ENCODE measurements at regions not wholly inside any gene's neighbourhood (a gene's known extent, or its start where the extent isn't known, plus 50 kb on each side); places are given as distances from the start of the nearest gene placed in this dataset.
"Not testable (repeated sequence)": the region's sequence is repeated elsewhere in the genome, so short reads cannot be mapped to it uniquely, and the experiment has no call there.

DNA sequence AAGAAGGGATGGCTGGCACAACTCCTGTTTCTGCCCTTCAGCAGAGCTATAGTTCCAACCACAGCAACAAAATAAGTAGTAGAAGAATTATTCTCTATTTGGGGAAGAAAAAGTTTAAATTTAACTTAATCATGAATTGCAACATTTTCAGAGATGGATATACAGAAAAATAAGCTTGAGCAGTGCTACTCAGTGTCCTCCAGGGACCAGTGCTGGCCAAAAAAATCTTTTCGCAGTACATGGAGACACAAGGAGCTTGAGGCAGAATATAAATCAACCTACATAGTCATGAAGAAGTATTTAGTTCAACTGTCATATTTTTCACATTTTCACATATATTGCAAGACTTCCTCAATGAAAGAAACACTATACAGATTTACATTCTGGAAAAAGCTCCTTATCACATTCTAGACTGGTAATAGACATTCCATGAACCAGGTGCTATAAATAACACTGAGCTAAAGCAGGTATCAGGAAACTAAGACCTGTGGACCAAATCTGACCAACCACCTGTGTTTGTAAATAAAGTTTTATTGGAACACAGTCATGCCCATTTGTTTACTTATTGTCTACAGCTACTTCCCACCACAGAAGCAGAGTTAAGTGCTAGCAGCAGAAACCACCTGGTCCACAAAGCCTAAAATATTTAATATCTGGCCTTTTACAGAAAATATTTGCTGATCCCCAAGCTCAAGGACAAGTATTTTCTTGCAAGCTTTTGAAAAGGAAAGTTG is 101.9 kb downstream of the RGS21 start:
- in situ Hi-C loops (cut with HindIII; ENCODE audit: low pct_ligation_motif_present, low pct_unique_long_range_greater_than_20kb, low sequenced_read_pairs) = no loop called here
- DNase-seq = no peak

DNA sequence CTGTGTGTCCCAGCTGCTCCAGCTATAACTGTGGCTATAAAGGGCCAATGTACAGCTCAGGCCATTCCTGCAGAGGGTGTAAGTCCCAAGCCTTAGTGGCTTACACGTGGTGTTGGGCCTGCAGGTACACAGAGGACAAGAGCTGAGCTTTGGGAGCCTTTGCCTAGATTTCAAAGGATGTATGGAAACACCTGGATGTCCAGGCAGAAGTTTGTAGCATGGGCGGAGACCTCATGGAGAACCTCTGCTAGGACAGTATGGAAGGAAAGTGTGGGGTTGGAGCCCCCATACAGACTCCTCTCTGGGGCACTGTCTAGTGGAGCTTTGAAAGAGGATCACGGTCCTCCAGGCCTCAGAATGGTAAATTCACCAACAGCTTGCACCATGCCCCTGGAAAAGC is 113.9 kb downstream of the RGS21 start:
- DNase-seq = no peak
- in situ Hi-C loops (cut with HindIII; ENCODE audit: low pct_ligation_motif_present, low pct_unique_long_range_greater_than_20kb, low sequenced_read_pairs) = no loop called here

- no peak for DNase-seq
- in situ Hi-C loops (cut with HindIII; ENCODE audit: low pct_ligation_motif_present, low pct_unique_long_range_greater_than_20kb, low sequenced_read_pairs) = no loop called here
Measured at GRCh38 chr1:192435704-192436103, 118.9 kb downstream of the RGS21 start.

- DNase-seq = no peak
- in situ Hi-C loops (cut with HindIII; ENCODE audit: low pct_ligation_motif_present, low pct_unique_long_range_greater_than_20kb, low sequenced_read_pairs) = no loop called here
Measured at GRCh38 chr1:192436441-192437078, 119.8 kb downstream of the RGS21 start.

GRCh38 chr1:192438737-192439136 is 121.9 kb downstream of the RGS21 start:
- DNase-seq = no peak
- in situ Hi-C loops (cut with HindIII; ENCODE audit: low pct_ligation_motif_present, low pct_unique_long_range_greater_than_20kb, low sequenced_read_pairs) = no loop called here

DNA sequence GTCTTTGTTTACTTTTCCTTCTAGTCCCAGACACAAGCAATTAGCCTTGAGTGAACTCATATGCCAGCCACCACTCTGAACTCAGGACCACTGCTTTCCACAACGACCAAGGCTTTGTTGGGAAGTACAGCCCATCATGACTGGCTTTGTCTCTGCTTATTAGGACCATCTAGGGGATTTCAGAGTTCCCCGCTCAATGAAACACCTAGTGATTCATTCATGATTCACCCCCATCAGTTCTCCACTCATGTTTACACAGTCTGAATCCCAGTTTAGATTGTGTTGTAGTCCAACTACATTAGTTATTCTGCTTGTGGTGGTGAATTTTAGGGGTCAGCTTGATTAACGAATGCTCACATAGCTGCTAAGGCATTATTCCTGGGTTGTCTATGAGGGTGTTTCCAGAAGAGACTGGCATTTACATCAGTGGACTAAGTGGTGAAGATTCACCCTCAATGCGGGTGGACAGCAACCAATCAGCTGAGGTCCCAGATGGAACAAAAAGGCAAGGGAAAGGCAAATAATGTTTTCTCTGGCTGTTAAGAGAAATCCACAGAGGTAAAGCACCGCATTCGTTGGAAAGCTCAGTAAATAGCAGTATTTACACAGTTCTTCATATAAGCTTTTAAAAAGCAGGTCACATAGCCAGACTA is 122.7 kb downstream of the RGS21 start:
- DNase-seq = peak; percentile 21
- in situ Hi-C loops (cut with HindIII; ENCODE audit: low pct_ligation_motif_present, low pct_unique_long_range_greater_than_20kb, low sequenced_read_pairs) = no loop called here

GRCh38 chr1:192441492-192441891 is 124.7 kb downstream of the RGS21 start:
- DNase-seq = no peak
- in situ Hi-C loops (cut with HindIII; ENCODE audit: low pct_ligation_motif_present, low pct_unique_long_range_greater_than_20kb, low sequenced_read_pairs) = no loop called here

GRCh38 chr1:192442736-192443135 is 125.9 kb downstream of the RGS21 start:
- in situ Hi-C loops (cut with HindIII; ENCODE audit: low pct_ligation_motif_present, low pct_unique_long_range_greater_than_20kb, low sequenced_read_pairs) = no loop called here
- DNase-seq = no peak

GRCh38 chr1:192443616-192444015 is 126.8 kb downstream of the RGS21 start:
- no peak for DNase-seq
- in situ Hi-C loops (cut with HindIII; ENCODE audit: low pct_ligation_motif_present, low pct_unique_long_range_greater_than_20kb, low sequenced_read_pairs) = no loop called here

GRCh38 chr1:192445241-192445640 is 128.4 kb downstream of the RGS21 start:
- DNase-seq = no peak
- in situ Hi-C loops (cut with HindIII; ENCODE audit: low pct_ligation_motif_present, low pct_unique_long_range_greater_than_20kb, low sequenced_read_pairs) = no loop called here

- DNase-seq = peak; percentile 58
- in situ Hi-C loops (cut with HindIII; ENCODE audit: low pct_ligation_motif_present, low pct_unique_long_range_greater_than_20kb, low sequenced_read_pairs) = no loop called here
Measured at GRCh38 chr1:192445839-192446489, 129.2 kb downstream of the RGS21 start.

- DNase-seq = no peak
- in situ Hi-C loops (cut with HindIII; ENCODE audit: low pct_ligation_motif_present, low pct_unique_long_range_greater_than_20kb, low sequenced_read_pairs) = no loop called here
Measured at GRCh38 chr1:192448026-192448578, 127.5 kb upstream of the RGS1 start.

GRCh38 chr1:192453360-192453992 is 122.1 kb upstream of the RGS1 start:
- in situ Hi-C loops (cut with HindIII; ENCODE audit: low pct_ligation_motif_present, low pct_unique_long_range_greater_than_20kb, low sequenced_read_pairs) = no loop called here
- DNase-seq = no peak

DNA sequence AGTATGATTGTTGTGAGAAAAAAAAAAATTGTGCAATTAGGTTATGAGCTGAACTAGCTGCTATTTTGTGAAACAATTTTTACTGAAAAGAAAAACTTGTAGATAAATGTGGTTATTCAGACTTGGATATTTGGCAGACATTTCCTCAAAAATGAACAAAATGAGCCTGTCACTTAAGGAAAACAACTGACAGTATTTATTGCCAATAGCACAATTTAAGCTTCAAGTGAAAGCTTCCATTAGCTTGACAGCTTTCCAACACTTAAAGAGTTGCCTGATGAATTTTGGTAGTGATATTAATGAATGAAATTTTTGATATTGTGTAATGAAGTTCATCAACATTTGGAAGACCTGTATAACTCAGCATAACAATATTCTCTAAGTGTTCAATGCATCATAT is 116.1 kb upstream of the RGS1 start:
- DNase-seq = no peak
- in situ Hi-C loops (cut with HindIII; ENCODE audit: low pct_ligation_motif_present, low pct_unique_long_range_greater_than_20kb, low sequenced_read_pairs) = no loop called here

DNA sequence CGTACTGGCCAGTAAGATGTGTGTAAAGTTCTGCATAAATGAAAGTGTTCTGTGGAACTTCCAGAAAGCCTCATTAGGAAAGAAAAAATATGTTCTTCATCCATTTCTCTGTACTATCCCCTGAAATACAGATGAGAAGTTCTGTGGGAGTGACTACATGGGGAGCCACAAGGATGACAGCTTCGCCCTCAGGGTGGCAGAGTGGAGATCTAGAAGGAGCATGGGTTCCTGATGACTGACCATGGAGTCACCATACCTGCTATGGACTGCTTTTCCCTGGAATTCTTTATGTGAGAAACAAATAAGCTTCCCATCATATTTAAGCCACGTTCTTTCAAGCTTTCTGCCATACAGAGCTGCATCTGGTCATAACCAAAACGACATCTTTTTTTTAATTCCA is 113.9 kb upstream of the RGS1 start:
- in situ Hi-C loops (cut with HindIII; ENCODE audit: low pct_ligation_motif_present, low pct_unique_long_range_greater_than_20kb, low sequenced_read_pairs) = no loop called here
- DNase-seq = no peak

DNA sequence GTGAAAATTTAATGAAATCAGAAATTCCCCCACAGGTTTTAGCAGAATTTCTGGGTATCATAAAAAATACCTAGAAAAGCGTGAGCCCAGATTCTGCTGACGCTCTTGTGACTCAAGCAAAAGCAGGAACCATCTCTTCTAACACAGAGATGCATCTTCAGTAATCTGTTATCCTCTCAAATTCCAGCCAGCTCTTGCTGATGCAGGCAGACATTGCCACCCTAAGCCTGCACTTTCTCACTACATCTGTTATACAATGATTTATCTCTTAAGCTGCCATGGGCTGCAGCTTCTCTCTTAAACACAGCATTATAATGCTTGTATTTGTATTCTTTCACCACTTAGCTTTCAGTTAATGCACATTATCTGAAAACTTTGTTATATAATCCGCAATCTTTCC is 113.0 kb upstream of the RGS1 start:
- no peak for DNase-seq
- in situ Hi-C loops (cut with HindIII; ENCODE audit: low pct_ligation_motif_present, low pct_unique_long_range_greater_than_20kb, low sequenced_read_pairs) = no loop called here

GRCh38 chr1:192463661-192464060 is 111.9 kb upstream of the RGS1 start:
- in situ Hi-C loops (cut with HindIII; ENCODE audit: low pct_ligation_motif_present, low pct_unique_long_range_greater_than_20kb, low sequenced_read_pairs) = no loop called here
- no peak for DNase-seq

GRCh38 chr1:192465221-192465620 is 110.4 kb upstream of the RGS1 start:
- DNase-seq; in situ Hi-C loops (cut with HindIII; ENCODE audit: low pct_ligation_motif_present, low pct_unique_long_range_greater_than_20kb, low sequenced_read_pairs): not testable (repeated sequence)

Measured in ACHN (cell line).